DMS79 (cell line): ENCODE measurements at regions not wholly inside any gene's neighbourhood (a gene's known extent, or its start where the extent isn't known, plus 50 kb on each side); places are given as distances from the start of the nearest gene placed in this dataset.
"Not testable (repeated sequence)": the region's sequence is repeated elsewhere in the genome, so short reads cannot be mapped to it uniquely, and the experiment has no call there.

ENCODE experiments used
- DNase-seq: peaks from one replicate; lab custom pipeline; 2025; lab: John Stamatoyannopoulos, UW

GRCh38 chr13:24995225-24995804 lies 100.6 kb upstream of the PABPC3 start:
- DNase-seq, result peak; percentile 21

GRCh38 chr13:24997367-24997967 lies 98.5 kb upstream of the PABPC3 start:
- DNase-seq, result no peak

GRCh38 chr13:24998433-24998832 lies 97.5 kb upstream of the PABPC3 start:
- no peak for DNase-seq

- no peak for DNase-seq
Observed at GRCh38 chr13:25001476-25002206, 94.3 kb upstream of the PABPC3 start.

- DNase-seq, result not testable (repeated sequence)
Observed at GRCh38 chr13:25002311-25002710, 93.6 kb upstream of the PABPC3 start.

GRCh38 chr13:25004489-25004888 lies 91.4 kb upstream of the PABPC3 start:
- not testable (repeated sequence) for DNase-seq

- not testable (repeated sequence) for DNase-seq
Observed at GRCh38 chr13:25005050-25005497, 90.9 kb upstream of the PABPC3 start.

- DNase-seq, result not testable (repeated sequence)
Observed at GRCh38 chr13:25007389-25007788, 88.5 kb upstream of the PABPC3 start.

- not testable (repeated sequence) for DNase-seq
Observed at GRCh38 chr13:25014398-25014973, 81.5 kb upstream of the PABPC3 start.

- DNase-seq, result not testable (repeated sequence)
Observed at GRCh38 chr13:25017176-25017575, 78.8 kb upstream of the PABPC3 start.

- not testable (repeated sequence) for DNase-seq
Observed at GRCh38 chr13:25017808-25018728, 77.9 kb upstream of the PABPC3 start.

- DNase-seq, result no peak
Observed at GRCh38 chr13:25018729-25019115, 77.2 kb upstream of the PABPC3 start.

GRCh38 chr13:25019741-25020140 lies 76.2 kb upstream of the PABPC3 start:
- DNase-seq, result not testable (repeated sequence)

- no peak for DNase-seq
Observed at GRCh38 chr13:25024175-25024574, 71.8 kb upstream of the PABPC3 start.

- no peak for DNase-seq
Observed at GRCh38 chr13:25032160-25032559, 63.8 kb upstream of the PABPC3 start.

- DNase-seq, result no peak
Observed at GRCh38 chr13:25034173-25034572, 61.8 kb upstream of the PABPC3 start.

GRCh38 chr13:25037057-25037813 lies 58.7 kb upstream of the PABPC3 start:
- no peak for DNase-seq

GRCh38 chr13:25042151-25042865 lies 53.6 kb upstream of the PABPC3 start:
- DNase-seq, result no peak

GRCh38 chr13:25044071-25044470 lies 51.9 kb upstream of the PABPC3 start:
- no peak for DNase-seq
